ENCODE measurements at regions not wholly inside any gene's neighbourhood (a gene's known extent, or its start where the extent isn't known, plus 50 kb on each side); places are given as distances from the start of the nearest gene placed in this dataset.

GRCh38 chr5:2663489-2663888 lies 88.0 kb downstream of the IRX2 start:
- in situ Hi-C loops (cut with MboI; ENCODE audit: low pct_unique_long_range_greater_than_20kb, low sequenced_read_pairs, unreplicated experiment), result no loop called here
- DNase-seq (ENCODE audit: low spot score), result no peak
- TF ChIP-seq CTCF (IDR thresholded peaks at IDR 0.05; ENCODE audit: extremely low read depth, insufficient read depth, missing control alignments), result no peak

GRCh38 chr5:2660315-2660714 lies 91.2 kb downstream of the IRX2 start:
- no peak for TF ChIP-seq CTCF (IDR thresholded peaks at IDR 0.05; ENCODE audit: extremely low read depth, insufficient read depth, missing control alignments)
- in situ Hi-C loops (cut with MboI; ENCODE audit: low pct_unique_long_range_greater_than_20kb, low sequenced_read_pairs, unreplicated experiment), result no loop called here
- no peak for DNase-seq (ENCODE audit: low spot score)

GRCh38 chr5:2658881-2659470 lies 92.5 kb downstream of the IRX2 start:
- no peak for DNase-seq (ENCODE audit: low spot score)
- in situ Hi-C loops (cut with MboI; ENCODE audit: low pct_unique_long_range_greater_than_20kb, low sequenced_read_pairs, unreplicated experiment), result no loop called here
- no peak for TF ChIP-seq CTCF (IDR thresholded peaks at IDR 0.05; ENCODE audit: extremely low read depth, insufficient read depth, missing control alignments)

GRCh38 chr5:2658447-2658846 lies 93.0 kb downstream of the IRX2 start:
- in situ Hi-C loops (cut with MboI; ENCODE audit: low pct_unique_long_range_greater_than_20kb, low sequenced_read_pairs, unreplicated experiment), result no loop called here
- no peak for DNase-seq (ENCODE audit: low spot score)
- TF ChIP-seq CTCF (IDR thresholded peaks at IDR 0.05; ENCODE audit: extremely low read depth, insufficient read depth, missing control alignments), result no peak

- in situ Hi-C loops (cut with MboI; ENCODE audit: low pct_unique_long_range_greater_than_20kb, low sequenced_read_pairs, unreplicated experiment), result no loop called here
- no peak for TF ChIP-seq CTCF (IDR thresholded peaks at IDR 0.05; ENCODE audit: extremely low read depth, insufficient read depth, missing control alignments)
- DNase-seq (ENCODE audit: low spot score), result no peak
These were observed 94.3 kb downstream of the IRX2 start for GRCh38 chr5:2657151-2657550.

GRCh38 chr5:2656206-2656605 lies 95.3 kb downstream of the IRX2 start:
- no peak for DNase-seq (ENCODE audit: low spot score)
- no peak for TF ChIP-seq CTCF (IDR thresholded peaks at IDR 0.05; ENCODE audit: extremely low read depth, insufficient read depth, missing control alignments)
- in situ Hi-C loops (cut with MboI; ENCODE audit: low pct_unique_long_range_greater_than_20kb, low sequenced_read_pairs, unreplicated experiment), result no loop called here

- no peak for TF ChIP-seq CTCF (IDR thresholded peaks at IDR 0.05; ENCODE audit: extremely low read depth, insufficient read depth, missing control alignments)
- no peak for DNase-seq (ENCODE audit: low spot score)
- in situ Hi-C loops (cut with MboI; ENCODE audit: low pct_unique_long_range_greater_than_20kb, low sequenced_read_pairs, unreplicated experiment), result no loop called here
These were observed 97.5 kb downstream of the IRX2 start for GRCh38 chr5:2653991-2654390.

Measured in GM13977 (cell line).